CD4-positive, alpha-beta T cell treated with Interleukin-4 for 4 hours (primary cell): ENCODE measurements at regions not wholly inside any gene's neighbourhood (a gene's known extent, or its start where the extent isn't known, plus 50 kb on each side); places are given as distances from the start of the nearest gene placed in this dataset.

Source experiments
- DNase-seq: peaks from one replicate; pipeline ENCODE4 v3.0.0-alpha.2; 2020

- DNase-seq: no peak
These were observed 507.8 kb upstream of the EEF2KMT start for GRCh38 chr16:5605404-5605803.

GRCh38 chr16:5604770-5605169, 507.2 kb upstream of the EEF2KMT start:
- DNase-seq: no peak

GRCh38 chr16:5603836-5604235, 506.2 kb upstream of the EEF2KMT start:
- DNase-seq: no peak

GRCh38 chr16:5601957-5602356, 504.4 kb upstream of the EEF2KMT start:
- DNase-seq: no peak

- no peak for DNase-seq
These were observed 501.2 kb upstream of the EEF2KMT start for GRCh38 chr16:5598793-5599192.

GRCh38 chr16:5595849-5596248, 498.3 kb upstream of the EEF2KMT start:
- DNase-seq: no peak

- no peak for DNase-seq
These were observed 492.8 kb upstream of the EEF2KMT start for GRCh38 chr16:5590416-5590815.

GRCh38 chr16:5589812-5590373, 492.3 kb upstream of the EEF2KMT start:
- DNase-seq: no peak

GRCh38 chr16:5584109-5584508, 486.5 kb upstream of the EEF2KMT start:
- DNase-seq: no peak

GRCh38 chr16:5582529-5582928, 484.9 kb upstream of the EEF2KMT start:
- DNase-seq: no peak

- DNase-seq: no peak
These were observed 484.3 kb upstream of the EEF2KMT start for GRCh38 chr16:5581908-5582307.

GRCh38 chr16:5581428-5581827, 483.8 kb upstream of the EEF2KMT start:
- DNase-seq: no peak

- no peak for DNase-seq
These were observed 483.2 kb upstream of the EEF2KMT start for GRCh38 chr16:5580772-5581171.

- DNase-seq: no peak
These were observed 482.7 kb upstream of the EEF2KMT start for GRCh38 chr16:5580296-5580695.

- no peak for DNase-seq
These were observed 481.4 kb upstream of the EEF2KMT start for GRCh38 chr16:5578980-5579379.

- DNase-seq: no peak
These were observed 479.9 kb upstream of the EEF2KMT start for GRCh38 chr16:5577463-5577862.

- no peak for DNase-seq
These were observed 478.2 kb upstream of the EEF2KMT start for GRCh38 chr16:5575646-5576245.

- DNase-seq: no peak
These were observed 477.5 kb upstream of the EEF2KMT start for GRCh38 chr16:5575121-5575520.

GRCh38 chr16:5572056-5572455, 474.5 kb upstream of the EEF2KMT start:
- DNase-seq: no peak

GRCh38 chr16:5571446-5571845, 473.9 kb upstream of the EEF2KMT start:
- no peak for DNase-seq

GRCh38 chr16:5561800-5562199, 464.2 kb upstream of the EEF2KMT start:
- DNase-seq: no peak

- DNase-seq: no peak
These were observed 462.5 kb upstream of the EEF2KMT start for GRCh38 chr16:5560084-5560483.

GRCh38 chr16:5557966-5558365, 460.4 kb upstream of the EEF2KMT start:
- DNase-seq: no peak

- DNase-seq: no peak
These were observed 459.9 kb upstream of the EEF2KMT start for GRCh38 chr16:5557448-5557847.

GRCh38 chr16:5556158-5556810, 458.7 kb upstream of the EEF2KMT start:
- no peak for DNase-seq
